Stimulated activated CD4-positive, alpha-beta T cell treated with anti-CD3 and anti-CD28 coated beads, Interleukin-12 subunit alpha, Interleukin-12 subunit beta, amount 100 ng/mL, for 24 hours (primary cell): ENCODE measurements at regions not wholly inside any gene's neighbourhood (a gene's known extent, or its start where the extent isn't known, plus 50 kb on each side); places are given as distances from the start of the nearest gene placed in this dataset.

Experiments used
- DNase-seq, 2 experiments: peaks; one replicate each; pipeline ENCODE4 v3.0.0-alpha.2; 2020; ENCODE audit warnings: low read depth in 2 of 2

- DNase-seq, result no peak
These were observed 112.2 kb downstream of the TRIB2 start for GRCh38 chr2:12828980-12829379.

- no peak for DNase-seq
These were observed 114.3 kb downstream of the TRIB2 start for GRCh38 chr2:12831016-12831415.

- DNase-seq, result no peak
These were observed 117.5 kb downstream of the TRIB2 start for GRCh38 chr2:12834239-12834638.

- DNase-seq, result no peak
These were observed 119.0 kb downstream of the TRIB2 start for GRCh38 chr2:12835733-12836132.

GRCh38 chr2:12839339-12839738 is 122.6 kb downstream of the TRIB2 start:
- DNase-seq, result no peak

GRCh38 chr2:12841021-12841420 is 124.3 kb downstream of the TRIB2 start:
- no peak for DNase-seq

GRCh38 chr2:12842917-12843316 is 126.2 kb downstream of the TRIB2 start:
- DNase-seq, result no peak

- no peak for DNase-seq
These were observed 127.8 kb downstream of the TRIB2 start for GRCh38 chr2:12844511-12844910.

- no peak for DNase-seq
These were observed 131.2 kb downstream of the TRIB2 start for GRCh38 chr2:12847694-12848575.

GRCh38 chr2:12852135-12852534 is 135.4 kb downstream of the TRIB2 start:
- DNase-seq, result no peak

GRCh38 chr2:12854001-12854530 is 137.3 kb downstream of the TRIB2 start:
- DNase-seq, result no peak

- no peak for DNase-seq
These were observed 138.8 kb downstream of the TRIB2 start for GRCh38 chr2:12855508-12855907.

GRCh38 chr2:12856934-12857601 is 140.3 kb downstream of the TRIB2 start:
- DNase-seq, result no peak

- no peak for DNase-seq
These were observed 141.2 kb downstream of the TRIB2 start for GRCh38 chr2:12857891-12858290.

- DNase-seq, result no peak
These were observed 142.1 kb downstream of the TRIB2 start for GRCh38 chr2:12858786-12859185.

- no peak for DNase-seq
These were observed 144.7 kb downstream of the TRIB2 start for GRCh38 chr2:12861344-12861930.

GRCh38 chr2:12862541-12862940 is 145.8 kb downstream of the TRIB2 start:
- DNase-seq, result no peak

- no peak for DNase-seq
These were observed 147.2 kb downstream of the TRIB2 start for GRCh38 chr2:12863937-12864336.

- DNase-seq, result no peak
These were observed 151.0 kb downstream of the TRIB2 start for GRCh38 chr2:12867631-12868287.

- no peak for DNase-seq
These were observed 154.0 kb downstream of the TRIB2 start for GRCh38 chr2:12870692-12871091.

- no peak for DNase-seq
These were observed 155.1 kb downstream of the TRIB2 start for GRCh38 chr2:12871694-12872315.

- DNase-seq, result no peak
These were observed 161.0 kb downstream of the TRIB2 start for GRCh38 chr2:12877761-12878160.
